Uterus (tissue), 2 donors: ENCODE measurements at regions not wholly inside any gene's neighbourhood (a gene's known extent, or its start where the extent isn't known, plus 50 kb on each side); places are given as distances from the start of the nearest gene placed in this dataset.

ENCODE experiments used
- CTCF ChIP-seq, 4 experiments: fragments of 200-600 bp in 2 of 4; fragments of 450-650 bp in 2 of 4; sonication (generic) in 2 of 4; IDR thresholded peaks; one replicate each; pipeline ENCODE4 v1.5.1; 2016 to 2019; ENCODE audit warnings: antibody characterized with exemption in 4 of 4, mild to moderate bottlenecking in 2 of 4, moderate library complexity in 1 of 4
- POLR2A ChIP-seq, 2 donors: fragments of 450-650 bp; IDR thresholded peaks; one replicate each; pipeline ENCODE4 v1.6.1; 2016; ENCODE audit warnings: antibody characterized with exemption in 2 of 2, mild to moderate bottlenecking in 1 of 2, moderate library complexity in 1 of 2

GRCh38 chr1:193763266-193763665 lies 576.9 kb upstream of the B3GALT2 start:
- TF ChIP-seq POLR2A (IDR thresholded peaks at IDR 0.05) (no peak), CTCF (IDR thresholded peaks at IDR 0.05) (no peak)
